Heart right ventricle (tissue), 16 donors: ENCODE measurements at regions not wholly inside any gene's neighbourhood (a gene's known extent, or its start where the extent isn't known, plus 50 kb on each side); places are given as distances from the start of the nearest gene placed in this dataset.

Experiments
- ATAC-seq, 8 donors: fragments of 200-7000 bp; cut with Tn5 transposase; one replicate each; pipeline ENCODE4 v1.9.1; 2020; ENCODE audit warnings: mild to moderate bottlenecking in 8 of 8, moderate library complexity in 8 of 8, moderate number of reproducible peaks in 1 of 8
- DNase-seq, 2 donors: peaks; one replicate each; pipeline ENCODE4 v3.0.0-alpha.2; 2020
- H3K27ac ChIP-seq, 10 donors: fragments of 200-600 bp; sonication (generic) in 2 of 10; one replicate each; pipeline versions ENCODE4 v1.5.0 to v1.8.0; 2020 to 2022; ENCODE audit warnings: mild to moderate bottlenecking in 3 of 10
- H3K27me3 ChIP-seq, 7 donors: fragments of 200-600 bp; one replicate each; pipeline ENCODE4 v1.8.0; 2021 to 2022; ENCODE audit warnings: mild to moderate bottlenecking in 2 of 7
- H3K36me3 ChIP-seq, 9 donors: fragments of 200-600 bp; sonication (generic) in 1 of 9; one replicate each; pipeline versions ENCODE4 v1.5.0 to v1.8.0; 2020 to 2022; ENCODE audit warnings: mild to moderate bottlenecking in 2 of 9
- H3K4me1 ChIP-seq, 9 donors: fragments of 200-600 bp; sonication (generic) in 1 of 9; one replicate each; pipeline versions ENCODE4 v1.5.0 to v1.8.0; 2020 to 2022; ENCODE audit warnings: mild to moderate bottlenecking in 4 of 9
- H3K4me3 ChIP-seq, 10 donors: fragments of 200-600 bp; sonication (generic) in 2 of 10; one replicate each; pipeline versions ENCODE4 v1.5.0 to v1.8.0; 2020 to 2022; ENCODE audit warnings: mild to moderate bottlenecking in 7 of 10, moderate library complexity in 2 of 10
- H3K9me3 ChIP-seq, 11 donors: fragments of 200-600 bp in 10 of 11; sonication (generic) in 2 of 11; one replicate each; pipeline versions ENCODE4 v1.5.0 to v1.8.0; 2013 to 2022; ENCODE audit warnings: mild to moderate bottlenecking in 2 of 11, control low read depth in 1 of 11, moderate library complexity in 1 of 11
- CTCF ChIP-seq, 9 donors: fragments of 200-600 bp; sonication (generic) in 2 of 9; IDR thresholded peaks; one replicate each; pipeline versions ENCODE4 v1.5.0 to v1.8.0; 2021 to 2022; ENCODE audit warnings: antibody characterized with exemption in 9 of 9, mild to moderate bottlenecking in 5 of 9, moderate library complexity in 1 of 9
- WGBS, 2 donors: extraction: QIAGEN DNeasy Blood & Tissue Kit; methylation state at CpG; one replicate each; pipeline ENCODE4 v1.1.7; 2013; ENCODE audit warnings: inconsistent platforms in 1 of 2; 5-methylcytosine and 5-hydroxymethylcytosine counted together
- intact Hi-C, 10 donors: fragments of 100-400 bp; cut with DNase I; formaldehyde crosslinking; loops; one replicate each; pipeline versions ENCODE4 v1.11.1 to v1.14.2; 2022
- donor health status: Arrhythmogenic right ventricular cardiomyopathy.
- donor health status: ischemic (EF 13 %, LVEDD 7.1; RV severe dilation, severe dysfunction).
- donor health status: healthy with polysubstance abuse.
- donor health status: DM: no; HTN: yes; CAD: no.
- donor health status: DM: no; HTN: no; CAD: no.
- donor health status: ischemic (EF 25% LVEDD 6.9; RV normal size, moderate dysfunction).
- donor health status: ischemic (EF 25% LVEDD 5.7; RV mildly dilated, moderate dysfunction).
- donor health status: healthy.
- donor health status: DM: yes; HTN: yes; CAD: no.
- donor health status: Ischemic cardiomyopathy.
- donor health status: ischemic (EF 35%, LVEDD 5.7; RV mildly dilated, moderate dysfunction).
- donor health status: nonischemic (EF 11% LVEDD 7.7; RV severe dilation, severe dysfunction).
- donor health status: DM: yes; HTN: yes; CAD: no.
- donor health status: PGD.
- donor health status: ischemic (EF 29% LVEDD 5.4; RV normal size, mild dysfunction).
- donor health status: nonischemic (EF 23%, LVEDD 6.1; RV moderate dilation, normal function).

- peak in 5 of 8 donors; percentile 14 to 61 (median 37) for ATAC-seq
- no peaks in the 10 kb centered on the region for H3K9me3 ChIP-seq
- no peak for DNase-seq
- no peaks in the 10 kb centered on the region for H3K36me3 ChIP-seq
- no peak overlapping the region for H3K27ac ChIP-seq
- 54 to 62% methylated on average over 6 of the region's 6 CpGs for WGBS, 2 donors
- H3K4me1 ChIP-seq = peaks cover 0 to 9% (median 0%) of the 10 kb centered on the region in 9 donors
- intact Hi-C loops = no loop called here
- TF ChIP-seq CTCF (IDR thresholded peaks at IDR 0.05) = no peak
- H3K27me3 ChIP-seq = no peaks in the 10 kb centered on the region
- H3K4me3 ChIP-seq = no peak overlapping the region
Measured at GRCh38 chr11:128246810-128247594, 340.4 kb downstream of the ETS1 start.

- Histone ChIP-seq H3K4me3 (no peak overlapping the region), H3K4me1 (peaks cover 0 to 9% (median 0%) of the 10 kb centered on the region in 9 donors), H3K36me3 (no peaks in the 10 kb centered on the region), H3K27ac (no peak overlapping the region), H3K9me3 (no peaks in the 10 kb centered on the region), H3K27me3 (no peaks in the 10 kb centered on the region)
- no peak for TF ChIP-seq CTCF (IDR thresholded peaks at IDR 0.05)
- DNase-seq (no peak), ATAC-seq (peak in 5 of 8 donors; percentile 24 to 79 (median 57))
- intact Hi-C loops = no loop called here
- WGBS, 2 donors = 49 to 51% methylated on average over 8 of the region's 8 CpGs
Measured at GRCh38 chr11:128246364-128246801, 341.0 kb downstream of the ETS1 start.

GRCh38 chr11:128244871-128245270 lies 342.5 kb downstream of the ETS1 start:
- Histone ChIP-seq H3K27me3 (no peaks in the 10 kb centered on the region), H3K4me1 (peaks cover 0 to 9% (median 0%) of the 10 kb centered on the region in 9 donors), H3K9me3 (no peaks in the 10 kb centered on the region), H3K27ac (no peak overlapping the region), H3K36me3 (no peaks in the 10 kb centered on the region), H3K4me3 (no peak overlapping the region)
- TF ChIP-seq CTCF (IDR thresholded peaks at IDR 0.05) = no peak
- WGBS, 2 donors = 87 to 90% methylated on average over 5 of the region's 5 CpGs
- intact Hi-C loops = no loop called here
- DNase-seq = no peak
- ATAC-seq = no peak

- no peak for ATAC-seq
- Histone ChIP-seq H3K4me3 (no peak overlapping the region), H3K27ac (no peak overlapping the region), H3K4me1 (peaks cover 0 to 19% (median 0%) of the 10 kb centered on the region in 9 donors), H3K27me3 (no peaks in the 10 kb centered on the region), H3K9me3 (no peaks in the 10 kb centered on the region), H3K36me3 (no peaks in the 10 kb centered on the region)
- no peak for DNase-seq
- 94 to 97% methylated on average over 1 of the region's 1 CpG for WGBS, 2 donors
- intact Hi-C loops = no loop called here
- TF ChIP-seq CTCF (IDR thresholded peaks at IDR 0.05) = no peak
Measured at GRCh38 chr11:128242451-128242850, 344.9 kb downstream of the ETS1 start.
